SK-N-MC (cell line): ENCODE measurements at regions not wholly inside any gene's neighbourhood (a gene's known extent, or its start where the extent isn't known, plus 50 kb on each side); places are given as distances from the start of the nearest gene placed in this dataset.
"Not testable (repeated sequence)": the region's sequence is repeated elsewhere in the genome, so short reads cannot be mapped to it uniquely, and the experiment has no call there.

Experiments used
- DNase-seq: peaks from one replicate; pipeline ENCODE4 v3.0.0-alpha.2; 2011; ENCODE audit warnings: low read depth, low spot score
- H3K27ac ChIP-seq: fragments of 200-600 bp; sonication (generic); 2 replicates; pipeline ENCODE4 v1.5.1; 2016; ENCODE audit warnings: mixed run types
- H3K36me3 ChIP-seq: fragments of 200-600 bp; sonication (generic); 2 replicates; pipeline ENCODE4 v1.6.1; 2017; ENCODE audit warnings: antibody characterized with exemption, low read length, mixed read lengths; ENCODE audit not compliant: insufficient read depth
- H3K4me3 ChIP-seq: fragments of 200-600 bp; sonication (generic); 2 replicates; pipeline ENCODE4 v1.5.1; 2016
- H3K9ac ChIP-seq: fragments of 200-600 bp; sonication (generic); 2 replicates; pipeline ENCODE4 v1.8.0; 2017; ENCODE audit warnings: mixed run types, mixed read lengths; ENCODE audit not compliant: insufficient read length
- H3K9me3 ChIP-seq: fragments of 200-600 bp; sonication (generic); 2 replicates; pipeline ENCODE4 v1.6.1; 2017; ENCODE audit warnings: low read depth, mild to moderate bottlenecking, antibody characterized with exemption, low read length, moderate library complexity, mixed read lengths
- EZH2 ChIP-seq: fragments of 200-600 bp; sonication (generic); IDR thresholded peaks from one replicate; pipeline ENCODE4 v1.6.1; 2017; ENCODE audit warnings: antibody characterized with exemption
- FOXP2 ChIP-seq: optimal IDR thresholded peaks from 2 replicates; pipeline ENCODE3; 2011; ENCODE audit warnings: mild to moderate bottlenecking, moderate library complexity; ENCODE audit not compliant: insufficient read depth; ENCODE audit errors: extremely low read length, control extremely low read depth
- POLR2AphosphoS5 ChIP-seq: IDR thresholded peaks from 2 replicates; pipeline ENCODE4 v1.6.1; 2012; ENCODE audit warnings: mild to moderate bottlenecking, low read depth, low read length, borderline replicate concordance

GRCh38 chr2:150120326-150120955 is 367.0 kb downstream of the RND3 start:
- Histone ChIP-seq H3K9me3 (no peaks in the 10 kb centered on the region), H3K36me3 (no peaks in the 10 kb centered on the region), H3K27ac (no peak overlapping the region), H3K4me3 (no peak overlapping the region), H3K9ac (no peak overlapping the region)
- no peak for DNase-seq
- TF ChIP-seq POLR2AphosphoS5 (no peak), EZH2 (no peak), FOXP2 (no peak)

- TF ChIP-seq FOXP2 (no peak), EZH2 (no peak)
- DNase-seq = no peak
- Histone ChIP-seq H3K36me3 (no peaks in the 10 kb centered on the region), H3K9me3 (no peaks in the 10 kb centered on the region), H3K4me3 (no peak overlapping the region), H3K27ac (no peak overlapping the region), H3K9ac (no peak overlapping the region)
These were observed 367.6 kb downstream of the RND3 start for GRCh38 chr2:150119819-150120218.

DNA sequence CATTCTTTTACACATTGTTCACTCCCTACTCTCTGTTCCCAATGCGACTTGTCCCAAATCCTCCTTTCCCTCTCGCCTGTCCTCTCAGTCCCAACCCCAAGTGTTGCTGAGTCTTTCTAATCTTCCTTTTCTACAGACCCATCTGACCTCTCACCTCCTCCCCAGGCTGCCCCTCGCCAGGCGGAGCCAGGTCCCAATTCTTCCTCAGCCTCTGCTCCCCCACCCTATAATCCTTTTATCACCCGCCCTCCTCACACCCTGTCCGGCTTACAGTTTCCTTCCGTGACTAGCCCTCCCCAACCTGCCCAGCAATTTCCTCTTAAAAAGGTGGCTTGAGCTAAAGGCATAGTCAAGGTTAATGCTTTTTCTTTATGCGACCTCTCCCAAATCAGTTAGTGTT is 373.4 kb downstream of the RND3 start:
- not testable (repeated sequence) for H3K9ac ChIP-seq, H3K36me3 ChIP-seq, H3K9me3 ChIP-seq, H3K27ac ChIP-seq, H3K4me3 ChIP-seq, DNase-seq

GRCh38 chr2:150110548-150110947 is 376.9 kb downstream of the RND3 start:
- no peaks in the 10 kb centered on the region for H3K9me3 ChIP-seq
- DNase-seq = no peak
- no peak for TF ChIP-seq FOXP2
- TF ChIP-seq EZH2 = no peak
- no peak for TF ChIP-seq POLR2AphosphoS5
- H3K9ac ChIP-seq = no peak overlapping the region
- H3K4me3 ChIP-seq = no peak overlapping the region
- no peak overlapping the region for H3K27ac ChIP-seq
- no peaks in the 10 kb centered on the region for H3K36me3 ChIP-seq

- no peak overlapping the region for H3K9ac ChIP-seq
- no peak overlapping the region for H3K27ac ChIP-seq
- H3K4me3 ChIP-seq = no peak overlapping the region
- H3K9me3 ChIP-seq = no peaks in the 10 kb centered on the region
- DNase-seq = no peak
- no peaks in the 10 kb centered on the region for H3K36me3 ChIP-seq
- no peak for TF ChIP-seq EZH2
- no peak for TF ChIP-seq POLR2AphosphoS5
- TF ChIP-seq FOXP2 = no peak
These were observed 377.6 kb downstream of the RND3 start for GRCh38 chr2:150109912-150110311.

DNA sequence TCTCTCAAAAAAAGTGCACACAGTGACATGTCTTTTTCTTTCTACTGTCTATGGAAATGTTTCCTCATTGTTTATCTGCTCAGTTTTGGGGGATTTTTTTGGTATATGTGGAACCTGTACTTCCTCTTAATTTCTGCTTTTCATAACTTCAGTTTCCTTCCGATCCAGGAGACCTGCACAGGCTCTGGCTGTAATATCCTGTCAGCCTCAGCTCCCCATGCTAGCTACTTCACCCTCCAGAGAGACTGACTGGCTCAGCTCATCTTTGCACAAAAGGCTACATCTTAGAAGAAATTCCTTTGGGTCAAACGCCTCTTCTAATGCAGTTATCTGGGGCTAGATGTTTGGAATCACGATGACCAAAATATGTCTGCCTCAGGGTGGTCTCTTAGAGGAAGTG is 378.4 kb downstream of the RND3 start:
- Histone ChIP-seq H3K9me3 (no peaks in the 10 kb centered on the region), H3K4me3 (no peak overlapping the region), H3K9ac (no peak overlapping the region), H3K27ac (no peak overlapping the region), H3K36me3 (no peaks in the 10 kb centered on the region)
- TF ChIP-seq POLR2AphosphoS5 (no peak), EZH2 (no peak), FOXP2 (no peak)
- DNase-seq = no peak

GRCh38 chr2:150107816-150108215 is 379.7 kb downstream of the RND3 start:
- Histone ChIP-seq H3K9ac (no peak overlapping the region), H3K36me3 (no peaks in the 10 kb centered on the region), H3K27ac (no peak overlapping the region), H3K9me3 (no peaks in the 10 kb centered on the region), H3K4me3 (no peak overlapping the region)
- no peak for DNase-seq
- TF ChIP-seq FOXP2 = no peak

GRCh38 chr2:150107170-150107569 is 380.3 kb downstream of the RND3 start:
- no peak for TF ChIP-seq EZH2
- no peak for TF ChIP-seq FOXP2
- TF ChIP-seq POLR2AphosphoS5 = no peak
- Histone ChIP-seq H3K4me3 (no peak overlapping the region), H3K36me3 (no peaks in the 10 kb centered on the region), H3K27ac (no peak overlapping the region), H3K9ac (no peak overlapping the region), H3K9me3 (no peaks in the 10 kb centered on the region)
- DNase-seq = no peak

DNA sequence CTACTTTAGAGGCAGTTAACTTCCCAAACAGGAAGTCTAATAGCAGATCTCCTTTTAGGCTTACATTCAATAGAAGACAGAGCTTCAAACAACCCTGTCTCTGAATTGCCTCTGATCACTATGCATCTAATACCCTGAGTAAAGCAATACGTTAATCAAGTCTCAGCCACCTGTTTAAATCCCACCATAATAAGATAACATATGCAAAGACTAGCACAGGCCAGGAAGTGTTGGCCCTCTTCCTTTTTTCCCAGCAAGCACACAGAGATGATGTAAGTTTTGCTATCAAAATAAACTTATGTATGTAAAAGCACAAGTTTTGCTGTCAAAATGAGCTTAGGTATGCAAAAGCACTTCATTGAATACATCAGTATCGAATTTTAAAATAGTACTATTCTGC is 385.5 kb downstream of the RND3 start:
- no peaks in the 10 kb centered on the region for H3K9me3 ChIP-seq
- no peak overlapping the region for H3K9ac ChIP-seq
- no peak overlapping the region for H3K4me3 ChIP-seq
- no peaks in the 10 kb centered on the region for H3K36me3 ChIP-seq
- no peak for TF ChIP-seq POLR2AphosphoS5
- no peak for TF ChIP-seq FOXP2
- TF ChIP-seq EZH2 = no peak
- no peak for DNase-seq
- H3K27ac ChIP-seq = no peak overlapping the region
